ENCODE measurements at regions not wholly inside any gene's neighbourhood (a gene's known extent, or its start where the extent isn't known, plus 50 kb on each side); places are given as distances from the start of the nearest gene placed in this dataset.

GRCh38 chr3:835096-835495, 257.7 kb upstream of the CNTN6 start:
- Histone ChIP-seq H3K27me3 (ENCODE audit: control insufficient read depth in 1 of 2, insufficient read depth in 2 of 2, low read length in 2 of 2) (no peaks in the 10 kb centered on the region), H3K4me3 (ENCODE audit: low read depth in 1 of 2, low read length in 2 of 2) (no peak overlapping the region), H3K36me3 (ENCODE audit: control insufficient read depth in 2 of 2, insufficient read depth in 2 of 2, low read length in 1 of 2) (no peaks in the 10 kb centered on the region), H3K4me1 (ENCODE audit: control insufficient read depth in 2 of 2, insufficient read depth in 2 of 2, low read length in 1 of 2) (no peaks in the 10 kb centered on the region), H3K9me3 (ENCODE audit: control insufficient read depth in 2 of 2, insufficient read depth in 1 of 2, low read depth in 1 of 2, low read length in 1 of 2) (peaks cover 0 to 3% of the 10 kb centered on the region in 2 donors), H3K27ac (ENCODE audit: low read depth in 2 of 2, low read length in 1 of 2) (no peak overlapping the region)
- WGBS, 2 donors: 55 to 75% methylated on average over 4 of the region's 4 CpGs

- no peaks in the 10 kb centered on the region for H3K9me3 ChIP-seq (ENCODE audit: control insufficient read depth in 2 of 2, insufficient read depth in 1 of 2, low read depth in 1 of 2, low read length in 1 of 2)
- H3K27ac ChIP-seq (ENCODE audit: low read depth in 2 of 2, low read length in 1 of 2): no peak overlapping the region
- H3K36me3 ChIP-seq (ENCODE audit: control insufficient read depth in 2 of 2, insufficient read depth in 2 of 2, low read length in 1 of 2): no peaks in the 10 kb centered on the region
- no peaks in the 10 kb centered on the region for H3K27me3 ChIP-seq (ENCODE audit: control insufficient read depth in 1 of 2, insufficient read depth in 2 of 2, low read length in 2 of 2)
- H3K4me3 ChIP-seq (ENCODE audit: low read depth in 1 of 2, low read length in 2 of 2): no peak overlapping the region
- no peaks in the 10 kb centered on the region for H3K4me1 ChIP-seq (ENCODE audit: control insufficient read depth in 2 of 2, insufficient read depth in 2 of 2, low read length in 1 of 2)
- 41 to 51% methylated on average over 1 of the region's 1 CpG for WGBS, 2 donors
Observed at GRCh38 chr3:839981-840380, 252.8 kb upstream of the CNTN6 start.

GRCh38 chr3:851098-851790, 241.6 kb upstream of the CNTN6 start:
- H3K27me3 ChIP-seq (ENCODE audit: control insufficient read depth in 1 of 2, insufficient read depth in 2 of 2, low read length in 2 of 2): no peaks in the 10 kb centered on the region
- peaks cover 4 to 7% of the 10 kb centered on the region in 2 donors for H3K9me3 ChIP-seq (ENCODE audit: control insufficient read depth in 2 of 2, insufficient read depth in 1 of 2, low read depth in 1 of 2, low read length in 1 of 2)
- no peak overlapping the region for H3K27ac ChIP-seq (ENCODE audit: low read depth in 2 of 2, low read length in 1 of 2)
- WGBS, 2 donors: 53 to 57% methylated on average over 5 of the region's 5 CpGs
- no peaks in the 10 kb centered on the region for H3K4me1 ChIP-seq (ENCODE audit: control insufficient read depth in 2 of 2, insufficient read depth in 2 of 2, low read length in 1 of 2)
- H3K4me3 ChIP-seq (ENCODE audit: low read depth in 1 of 2, low read length in 2 of 2): no peak overlapping the region
- H3K36me3 ChIP-seq (ENCODE audit: control insufficient read depth in 2 of 2, insufficient read depth in 2 of 2, low read length in 1 of 2): no peaks in the 10 kb centered on the region

GRCh38 chr3:852033-852432, 240.8 kb upstream of the CNTN6 start:
- WGBS, 2 donors: 75 to 80% methylated on average over 4 of the region's 4 CpGs
- H3K9me3 ChIP-seq (ENCODE audit: control insufficient read depth in 2 of 2, insufficient read depth in 1 of 2, low read depth in 1 of 2, low read length in 1 of 2): peaks cover 4 to 5% of the 10 kb centered on the region in 2 donors
- H3K27ac ChIP-seq (ENCODE audit: low read depth in 2 of 2, low read length in 1 of 2): no peak overlapping the region

GRCh38 chr3:853489-853888, 239.3 kb upstream of the CNTN6 start:
- Histone ChIP-seq H3K27ac (ENCODE audit: low read depth in 2 of 2, low read length in 1 of 2) (no peak overlapping the region), H3K4me1 (ENCODE audit: control insufficient read depth in 2 of 2, insufficient read depth in 2 of 2, low read length in 1 of 2) (no peaks in the 10 kb centered on the region), H3K4me3 (ENCODE audit: low read depth in 1 of 2, low read length in 2 of 2) (no peak overlapping the region), H3K27me3 (ENCODE audit: control insufficient read depth in 1 of 2, insufficient read depth in 2 of 2, low read length in 2 of 2) (no peaks in the 10 kb centered on the region), H3K9me3 (ENCODE audit: control insufficient read depth in 2 of 2, insufficient read depth in 1 of 2, low read depth in 1 of 2, low read length in 1 of 2) (peaks cover 5 to 8% of the 10 kb centered on the region in 2 donors), H3K36me3 (ENCODE audit: control insufficient read depth in 2 of 2, insufficient read depth in 2 of 2, low read length in 1 of 2) (no peaks in the 10 kb centered on the region)
- WGBS, 2 donors: 72 to 78% methylated on average over 5 of the region's 5 CpGs

More at GRCh38 chr3:852033-852432, 240.8 kb upstream of the CNTN6 start:
- Histone ChIP-seq H3K27me3 (ENCODE audit: control insufficient read depth in 1 of 2, insufficient read depth in 2 of 2, low read length in 2 of 2) (no peaks in the 10 kb centered on the region), H3K4me1 (ENCODE audit: control insufficient read depth in 2 of 2, insufficient read depth in 2 of 2, low read length in 1 of 2) (no peaks in the 10 kb centered on the region), H3K36me3 (ENCODE audit: control insufficient read depth in 2 of 2, insufficient read depth in 2 of 2, low read length in 1 of 2) (no peaks in the 10 kb centered on the region), H3K4me3 (ENCODE audit: low read depth in 1 of 2, low read length in 2 of 2) (no peak overlapping the region)

GRCh38 chr3:859135-859534, 233.7 kb upstream of the CNTN6 start:
- Histone ChIP-seq H3K4me1 (ENCODE audit: control insufficient read depth in 2 of 2, insufficient read depth in 2 of 2, low read length in 1 of 2) (no peaks in the 10 kb centered on the region), H3K4me3 (ENCODE audit: low read depth in 1 of 2, low read length in 2 of 2) (no peak overlapping the region), H3K36me3 (ENCODE audit: control insufficient read depth in 2 of 2, insufficient read depth in 2 of 2, low read length in 1 of 2) (no peaks in the 10 kb centered on the region), H3K9me3 (ENCODE audit: control insufficient read depth in 2 of 2, insufficient read depth in 1 of 2, low read depth in 1 of 2, low read length in 1 of 2) (peaks cover 7 to 12% of the 10 kb centered on the region in 2 donors), H3K27ac (ENCODE audit: low read depth in 2 of 2, low read length in 1 of 2) (no peak overlapping the region), H3K27me3 (ENCODE audit: control insufficient read depth in 1 of 2, insufficient read depth in 2 of 2, low read length in 2 of 2) (no peaks in the 10 kb centered on the region)
- WGBS, 2 donors: 85 to 87% methylated on average over 9 of the region's 9 CpGs

- WGBS, 2 donors: 61 to 70% methylated on average over 2 of the region's 2 CpGs
- H3K27me3 ChIP-seq (ENCODE audit: control insufficient read depth in 1 of 2, insufficient read depth in 2 of 2, low read length in 2 of 2): no peaks in the 10 kb centered on the region
Observed at GRCh38 chr3:861721-862120, 231.1 kb upstream of the CNTN6 start.

GRCh38 chr3:869269-869668, 223.6 kb upstream of the CNTN6 start:
- Histone ChIP-seq H3K9me3 (ENCODE audit: control insufficient read depth in 2 of 2, insufficient read depth in 1 of 2, low read depth in 1 of 2, low read length in 1 of 2) (no peaks in the 10 kb centered on the region), H3K27ac (ENCODE audit: low read depth in 2 of 2, low read length in 1 of 2) (no peak overlapping the region)
- WGBS, 2 donors: 51 to 58% methylated on average over 1 of the region's 1 CpG

More at GRCh38 chr3:861721-862120, 231.1 kb upstream of the CNTN6 start:
- Histone ChIP-seq H3K36me3 (ENCODE audit: control insufficient read depth in 2 of 2, insufficient read depth in 2 of 2, low read length in 1 of 2) (no peaks in the 10 kb centered on the region), H3K4me1 (ENCODE audit: control insufficient read depth in 2 of 2, insufficient read depth in 2 of 2, low read length in 1 of 2) (no peaks in the 10 kb centered on the region), H3K27ac (ENCODE audit: low read depth in 2 of 2, low read length in 1 of 2) (no peak overlapping the region), H3K9me3 (ENCODE audit: control insufficient read depth in 2 of 2, insufficient read depth in 1 of 2, low read depth in 1 of 2, low read length in 1 of 2) (peaks cover 7 to 12% of the 10 kb centered on the region in 2 donors), H3K4me3 (ENCODE audit: low read depth in 1 of 2, low read length in 2 of 2) (no peak overlapping the region)

GRCh38 chr3:869734-870133, 223.1 kb upstream of the CNTN6 start:
- H3K4me3 ChIP-seq (ENCODE audit: low read depth in 1 of 2, low read length in 2 of 2): no peak overlapping the region
- no peaks in the 10 kb centered on the region for H3K4me1 ChIP-seq (ENCODE audit: control insufficient read depth in 2 of 2, insufficient read depth in 2 of 2, low read length in 1 of 2)
- WGBS, 2 donors: 43 to 44% methylated on average over 2 of the region's 2 CpGs
- no peaks in the 10 kb centered on the region for H3K36me3 ChIP-seq (ENCODE audit: control insufficient read depth in 2 of 2, insufficient read depth in 2 of 2, low read length in 1 of 2)
- H3K27ac ChIP-seq (ENCODE audit: low read depth in 2 of 2, low read length in 1 of 2): no peak overlapping the region
- H3K9me3 ChIP-seq (ENCODE audit: control insufficient read depth in 2 of 2, insufficient read depth in 1 of 2, low read depth in 1 of 2, low read length in 1 of 2): no peaks in the 10 kb centered on the region
- H3K27me3 ChIP-seq (ENCODE audit: control insufficient read depth in 1 of 2, insufficient read depth in 2 of 2, low read length in 2 of 2): no peaks in the 10 kb centered on the region

More at GRCh38 chr3:869269-869668, 223.6 kb upstream of the CNTN6 start:
- Histone ChIP-seq H3K4me1 (ENCODE audit: control insufficient read depth in 2 of 2, insufficient read depth in 2 of 2, low read length in 1 of 2) (no peaks in the 10 kb centered on the region), H3K4me3 (ENCODE audit: low read depth in 1 of 2, low read length in 2 of 2) (no peak overlapping the region), H3K36me3 (ENCODE audit: control insufficient read depth in 2 of 2, insufficient read depth in 2 of 2, low read length in 1 of 2) (no peaks in the 10 kb centered on the region), H3K27me3 (ENCODE audit: control insufficient read depth in 1 of 2, insufficient read depth in 2 of 2, low read length in 2 of 2) (no peaks in the 10 kb centered on the region)

GRCh38 chr3:871651-872050, 221.2 kb upstream of the CNTN6 start:
- 77 to 87% methylated on average over 1 of the region's 1 CpG for WGBS, 2 donors
- no peak overlapping the region for H3K27ac ChIP-seq (ENCODE audit: low read depth in 2 of 2, low read length in 1 of 2)
- no peaks in the 10 kb centered on the region for H3K4me1 ChIP-seq (ENCODE audit: control insufficient read depth in 2 of 2, insufficient read depth in 2 of 2, low read length in 1 of 2)
- H3K9me3 ChIP-seq (ENCODE audit: control insufficient read depth in 2 of 2, insufficient read depth in 1 of 2, low read depth in 1 of 2, low read length in 1 of 2): no peaks in the 10 kb centered on the region
- no peak overlapping the region for H3K4me3 ChIP-seq (ENCODE audit: low read depth in 1 of 2, low read length in 2 of 2)
- H3K27me3 ChIP-seq (ENCODE audit: control insufficient read depth in 1 of 2, insufficient read depth in 2 of 2, low read length in 2 of 2): no peaks in the 10 kb centered on the region
- H3K36me3 ChIP-seq (ENCODE audit: control insufficient read depth in 2 of 2, insufficient read depth in 2 of 2, low read length in 1 of 2): no peaks in the 10 kb centered on the region

Data from esophagus (tissue), 2 donors.